CD14-positive monocyte (primary cell): ENCODE measurements at regions not wholly inside any gene's neighbourhood (a gene's known extent, or its start where the extent isn't known, plus 50 kb on each side); places are given as distances from the start of the nearest gene placed in this dataset.
A peak's percentile ranks its signal among the peaks of the same experiment; 100 is the strongest.

ENCODE experiments used
- DNase-seq, 3 donors: peaks; one replicate each; pipeline ENCODE4 v3.0.0-alpha.2; 2011 to 2022
- H2AFZ ChIP-seq: 2 replicates; pipeline ENCODE4 v1.6.0; 2012; ENCODE audit warnings: mild to moderate bottlenecking, low read depth, low read length, inconsistent platforms; ENCODE audit not compliant: insufficient read depth, poor library complexity, severe bottlenecking
- H3K27ac ChIP-seq, 2 donors: 1 replicate in 1 of 2; 2 replicates in 1 of 2; pipeline ENCODE4 v1.5.1; 2012 to 2013; ENCODE audit warnings: low read length in 2 of 2, control low read depth in 1 of 2, inconsistent platforms in 1 of 2, low read depth in 1 of 2, mild to moderate bottlenecking in 1 of 2
- H3K27me3 ChIP-seq, 2 donors: one replicate each; pipeline versions ENCODE4 v1.6.0 to v1.6.1; 2011 to 2013; ENCODE audit warnings: low read length in 2 of 2; ENCODE audit not compliant: control insufficient read depth in 2 of 2, insufficient read depth in 2 of 2
- H3K36me3 ChIP-seq, 2 donors: replicated peaks in 1 of 2; 1 replicate in 1 of 2; 2 replicates in 1 of 2; pipeline versions ENCODE4 v1.5.1 to v1.6.1; 2012 to 2013; ENCODE audit warnings: low read length in 2 of 2, control low read depth in 1 of 2, inconsistent platforms in 1 of 2, mild to moderate bottlenecking in 1 of 2; ENCODE audit not compliant: insufficient read depth in 2 of 2, control insufficient read depth in 1 of 2
- H3K4me1 ChIP-seq, 2 donors: 1 replicate in 1 of 2; 2 replicates in 1 of 2; pipeline versions ENCODE4 v1.5.1 to v1.6.1; 2012 to 2013; ENCODE audit warnings: low read length in 2 of 2, control low read depth in 1 of 2, inconsistent platforms in 1 of 2, mild to moderate bottlenecking in 1 of 2, moderate library complexity in 1 of 2; ENCODE audit not compliant: insufficient read depth in 2 of 2, control insufficient read depth in 1 of 2
- H3K4me2 ChIP-seq: replicated peaks from 2 replicates; pipeline ENCODE3; 2012; ENCODE audit warnings: low read length, moderate library complexity, mild to moderate bottlenecking; ENCODE audit not compliant: poor library complexity, severe bottlenecking; ENCODE audit errors: extremely low read depth
- H3K4me3 ChIP-seq, 3 experiments: fragments of 200-600 bp in 1 of 3; sonication (generic) in 1 of 3; replicated peaks in 1 of 3; 1 replicate in 2 of 3; 2 replicates in 1 of 3; pipeline ENCODE4 v1.5.1; 2011 to 2013; ENCODE audit warnings: low read length in 3 of 3, mild to moderate bottlenecking in 3 of 3, control low read depth in 2 of 3, low read depth in 2 of 3, inconsistent platforms in 1 of 3, moderate library complexity in 1 of 3
- H3K79me2 ChIP-seq: 2 replicates; pipeline ENCODE4 v1.6.0; 2012; ENCODE audit warnings: mild to moderate bottlenecking, control low read depth, inconsistent platforms, low read length, moderate library complexity; ENCODE audit not compliant: insufficient read depth
- H3K9ac ChIP-seq: 2 replicates; pipeline ENCODE4 v1.6.0; 2017; ENCODE audit warnings: low read length, mild to moderate bottlenecking; ENCODE audit not compliant: insufficient read depth, poor library complexity, severe bottlenecking
- H3K9me3 ChIP-seq, 2 donors: replicated peaks in 1 of 2; 1 replicate in 1 of 2; 2 replicates in 1 of 2; pipeline versions ENCODE4 v1.5.1 to v1.6.1; 2012 to 2013; ENCODE audit warnings: low read length in 2 of 2, control low read depth in 1 of 2; ENCODE audit not compliant: control insufficient read depth in 1 of 2, insufficient read depth in 1 of 2
- H4K20me1 ChIP-seq: 2 replicates; pipeline ENCODE4 v1.6.0; 2012; ENCODE audit warnings: mild to moderate bottlenecking, low read length, control low read depth, moderate library complexity; ENCODE audit not compliant: insufficient read depth
- H3K27ac Mint-ChIP-seq, 7 donors: one replicate each; pipeline ENCODE4 v1.8.0; 2020; ENCODE audit warnings: mild to moderate bottlenecking in 7 of 7, mixed read lengths in 7 of 7, moderate library complexity in 6 of 7, inconsistent platforms in 2 of 7
- H3K27me3 Mint-ChIP-seq, 3 donors: one replicate each; pipeline ENCODE4 v1.8.0; 2021 to 2022; ENCODE audit warnings: low read depth in 3 of 3, mild to moderate bottlenecking in 3 of 3, mixed read lengths in 3 of 3, moderate library complexity in 3 of 3, inconsistent platforms in 1 of 3
- H3K36me3 Mint-ChIP-seq, 2 donors: one replicate each; pipeline ENCODE4 v1.8.0; 2020; ENCODE audit warnings: mixed read lengths in 2 of 2, inconsistent platforms in 1 of 2, mild to moderate bottlenecking in 1 of 2
- H3K4me1 Mint-ChIP-seq: one replicate; pipeline ENCODE4 v1.8.0; 2020; ENCODE audit warnings: mild to moderate bottlenecking, mixed read lengths
- H3K4me3 Mint-ChIP-seq, 2 donors: one replicate each; pipeline ENCODE4 v1.8.0; 2020; ENCODE audit warnings: mild to moderate bottlenecking in 2 of 2, mixed read lengths in 2 of 2, moderate library complexity in 1 of 2
- H3K9me3 Mint-ChIP-seq, 7 donors: one replicate each; pipeline ENCODE4 v1.8.0; 2020 to 2022; ENCODE audit warnings: mixed read lengths in 7 of 7, mild to moderate bottlenecking in 6 of 7, moderate library complexity in 6 of 7, inconsistent platforms in 2 of 7
- WGBS: methylation state at CpG from one replicate; pipeline ENCODE4 v1.1.5; 2013; ENCODE audit warnings: missing lambda C conversion rate; ENCODE audit not compliant: insufficient coverage; 5-methylcytosine and 5-hydroxymethylcytosine counted together
- intact Hi-C, 2 donors: fragments of 100-400 bp; cut with micrococcal nuclease; formaldehyde crosslinking; loops; one replicate each; pipeline versions ENCODE4 v1.15.0 to v1.15.1; 2023
- TF ChIP-seq, protein P1 (sequence below): fragments of 200-600 bp; IDR thresholded peaks from one replicate; pipeline ENCODE4 v1.8.0; 2022; ENCODE audit warnings: antibody characterized with exemption, mild to moderate bottlenecking

DNA sequence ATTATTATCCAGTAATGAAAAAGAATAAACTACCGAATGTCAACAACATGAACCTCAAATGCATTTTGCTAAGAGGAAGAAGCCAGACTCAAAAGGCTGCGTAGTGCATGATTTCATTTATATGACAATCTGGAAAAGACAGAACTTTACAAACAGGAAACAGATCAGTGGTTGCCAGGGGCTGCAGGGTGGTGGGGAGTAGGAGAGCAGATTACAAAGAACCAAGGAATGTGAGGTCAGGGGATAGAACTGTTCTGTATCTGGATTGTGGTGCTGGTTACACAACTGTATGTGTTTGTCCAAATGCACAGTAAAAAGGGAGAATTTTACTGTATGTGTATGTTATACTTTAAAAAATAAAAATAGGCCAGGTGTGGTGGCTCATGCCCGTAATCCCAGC, 89.7 kb upstream of the MYL2 start:
- TF ChIP-seq, protein P1, sequence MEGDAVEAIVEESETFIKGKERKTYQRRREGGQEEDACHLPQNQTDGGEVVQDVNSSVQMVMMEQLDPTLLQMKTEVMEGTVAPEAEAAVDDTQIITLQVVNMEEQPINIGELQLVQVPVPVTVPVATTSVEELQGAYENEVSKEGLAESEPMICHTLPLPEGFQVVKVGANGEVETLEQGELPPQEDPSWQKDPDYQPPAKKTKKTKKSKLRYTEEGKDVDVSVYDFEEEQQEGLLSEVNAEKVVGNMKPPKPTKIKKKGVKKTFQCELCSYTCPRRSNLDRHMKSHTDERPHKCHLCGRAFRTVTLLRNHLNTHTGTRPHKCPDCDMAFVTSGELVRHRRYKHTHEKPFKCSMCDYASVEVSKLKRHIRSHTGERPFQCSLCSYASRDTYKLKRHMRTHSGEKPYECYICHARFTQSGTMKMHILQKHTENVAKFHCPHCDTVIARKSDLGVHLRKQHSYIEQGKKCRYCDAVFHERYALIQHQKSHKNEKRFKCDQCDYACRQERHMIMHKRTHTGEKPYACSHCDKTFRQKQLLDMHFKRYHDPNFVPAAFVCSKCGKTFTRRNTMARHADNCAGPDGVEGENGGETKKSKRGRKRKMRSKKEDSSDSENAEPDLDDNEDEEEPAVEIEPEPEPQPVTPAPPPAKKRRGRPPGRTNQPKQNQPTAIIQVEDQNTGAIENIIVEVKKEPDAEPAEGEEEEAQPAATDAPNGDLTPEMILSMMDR: no peak
- H3K4me3 Mint-ChIP-seq: no peak overlapping the region
- intact Hi-C loops: no loop called here
- no peak overlapping the region for H3K27ac ChIP-seq
- no peaks in the 10 kb centered on the region for H3K36me3 ChIP-seq
- H3K4me1 ChIP-seq: peaks cover 13 to 16% of the 10 kb centered on the region in 2 donors
- DNase-seq: no peak
- H2AFZ ChIP-seq: no peak overlapping the region
- H3K36me3 Mint-ChIP-seq: no peaks in the 10 kb centered on the region
- no peak overlapping the region for H3K9ac ChIP-seq
- no peak overlapping the region for H3K4me3 ChIP-seq
- no peak overlapping the region for H3K4me2 ChIP-seq
- H3K27ac Mint-ChIP-seq: no peak overlapping the region
- H3K4me1 Mint-ChIP-seq: peaks cover 22% of the 10 kb centered on the region
- H3K27me3 Mint-ChIP-seq: peaks cover 11 to 25% (median 23%) of the 10 kb centered on the region in 3 donors
- no peaks in the 10 kb centered on the region for H3K79me2 ChIP-seq
- H3K9me3 Mint-ChIP-seq: peaks cover 0 to 16% (median 8%) of the 10 kb centered on the region in 7 donors
- peaks cover 5 to 10% of the 10 kb centered on the region in 2 donors for H3K27me3 ChIP-seq
- no peaks in the 10 kb centered on the region for H4K20me1 ChIP-seq
- peaks cover 0 to 7% of the 10 kb centered on the region in 2 donors for H3K9me3 ChIP-seq
- 70% methylated on average over 2 of the region's 3 CpGs for WGBS

DNA sequence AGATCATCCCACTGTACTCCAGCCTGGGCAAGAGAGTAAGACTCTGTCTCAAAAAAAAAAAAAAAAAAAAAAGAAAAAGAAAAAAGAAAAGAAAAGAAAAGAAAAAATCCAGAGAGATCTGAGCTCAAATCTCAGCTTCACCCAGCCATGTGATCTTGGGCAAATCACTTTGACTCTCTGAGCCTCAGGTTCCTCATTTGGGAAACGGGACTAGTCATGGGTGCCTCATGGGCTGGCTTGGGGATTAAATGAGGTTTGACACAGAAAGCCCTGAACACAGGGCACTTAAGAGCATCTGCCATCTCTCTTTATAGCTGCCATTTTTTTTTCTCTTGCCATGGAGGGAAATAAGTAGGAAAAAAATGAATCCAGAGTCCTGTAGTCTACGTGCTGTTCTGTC, 86.2 kb upstream of the MYL2 start:
- Histone ChIP-seq H3K4me1 (no peaks in the 10 kb centered on the region), H3K27me3 (peaks cover 6 to 17% of the 10 kb centered on the region in 2 donors), H3K27ac (no peak overlapping the region), H3K36me3 (no peaks in the 10 kb centered on the region), H3K9ac (no peak overlapping the region), H4K20me1 (no peaks in the 10 kb centered on the region), H2AFZ (no peak overlapping the region), H3K79me2 (no peaks in the 10 kb centered on the region), H3K9me3 (no peaks in the 10 kb centered on the region), H3K4me3 (no peak overlapping the region), H3K4me2 (no peak overlapping the region)
- Mint-ChIP-seq H3K27me3 (peaks cover 13 to 33% (median 30%) of the 10 kb centered on the region in 3 donors), H3K9me3 (peaks cover 0 to 5% (median 0%) of the 10 kb centered on the region in 7 donors), H3K27ac (no peak overlapping the region), H3K36me3 (no peaks in the 10 kb centered on the region), H3K4me3 (peak overlapping the region in 1 of 2 donors; percentile 61), H3K4me1 (peaks cover 8% of the 10 kb centered on the region)
- WGBS: no CpG with 5 or more reads among the region's 2 CpGs
- peak in 2 of 3 donors; percentile 16 to 33 for DNase-seq
- TF ChIP-seq, protein P1: no peak
- intact Hi-C loops: no loop called here
